CD4-positive, alpha-beta T cell treated with Interleukin-15 for 4 hours (primary cell): ENCODE measurements at regions not wholly inside any gene's neighbourhood (a gene's known extent, or its start where the extent isn't known, plus 50 kb on each side); places are given as distances from the start of the nearest gene placed in this dataset.
"Not testable (repeated sequence)": the region's sequence is repeated elsewhere in the genome, so short reads cannot be mapped to it uniquely, and the experiment has no call there.

Experiments
- DNase-seq: peaks from one replicate; pipeline ENCODE4 v3.0.0-alpha.2; 2020; ENCODE audit warnings: low spot score

DNA sequence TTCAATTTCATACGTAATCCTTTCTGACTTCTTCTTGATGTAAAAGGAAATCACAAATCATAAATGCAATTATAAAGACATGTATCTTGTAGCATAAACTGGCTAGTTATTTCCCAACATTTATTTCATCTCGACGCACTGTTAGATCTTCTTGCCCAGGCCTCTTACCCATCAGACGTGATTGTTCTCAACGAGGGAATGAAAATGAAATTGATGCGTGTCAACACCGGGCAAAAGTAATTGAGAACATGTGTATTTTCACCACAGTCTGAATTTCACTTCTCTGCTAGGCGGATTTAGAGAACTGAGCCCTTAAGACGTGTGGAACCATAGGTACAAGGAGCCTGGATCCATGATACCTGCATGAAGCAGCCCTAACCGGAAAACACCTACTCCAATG, 519.7 kb downstream of the KCNT2 start:
- no peak for DNase-seq

DNA sequence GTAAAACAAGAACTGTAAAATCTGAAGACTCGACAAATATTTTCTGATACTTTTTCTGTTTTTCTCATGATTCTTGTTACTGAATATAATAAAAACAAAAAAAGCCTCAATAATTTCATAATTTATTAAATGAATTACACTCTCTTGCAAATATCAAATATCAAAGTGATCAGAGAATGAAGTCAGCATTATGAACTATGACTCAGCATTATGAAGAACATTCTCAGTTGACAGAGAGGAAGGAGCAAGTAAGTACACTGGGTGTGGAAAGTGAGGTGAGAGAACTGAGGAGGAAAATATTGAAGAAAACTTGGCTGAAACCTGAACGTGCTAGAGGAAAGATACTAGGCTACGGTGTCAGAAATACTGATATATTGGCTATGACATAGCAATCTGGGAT, 529.5 kb downstream of the KCNT2 start:
- DNase-seq, result no peak

GRCh38 chr1:196075621-196076020, 532.6 kb downstream of the KCNT2 start:
- DNase-seq, result no peak

GRCh38 chr1:196074182-196074581, 534.1 kb downstream of the KCNT2 start:
- no peak for DNase-seq

DNA sequence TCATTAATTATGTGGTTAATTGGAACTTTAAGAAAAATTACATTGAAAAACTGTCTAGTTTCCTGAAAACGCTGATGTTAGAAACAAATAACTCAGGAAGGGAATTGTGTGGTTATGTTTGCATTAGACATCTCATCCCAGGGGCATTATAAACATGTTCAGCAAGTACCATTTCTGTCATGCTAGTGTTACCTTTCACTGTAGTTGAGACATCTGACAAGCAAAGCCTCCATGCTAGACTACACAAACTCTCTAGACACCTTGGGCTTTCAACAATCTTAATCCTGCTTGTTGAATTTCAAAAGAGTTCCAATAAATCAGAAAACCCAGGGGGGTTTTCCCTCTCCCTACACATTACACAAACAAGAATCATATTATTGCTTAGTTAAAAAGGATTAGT, 536.8 kb downstream of the KCNT2 start:
- no peak for DNase-seq

- no peak for DNase-seq
These were observed 537.3 kb downstream of the KCNT2 start for GRCh38 chr1:196070940-196071339.

DNA sequence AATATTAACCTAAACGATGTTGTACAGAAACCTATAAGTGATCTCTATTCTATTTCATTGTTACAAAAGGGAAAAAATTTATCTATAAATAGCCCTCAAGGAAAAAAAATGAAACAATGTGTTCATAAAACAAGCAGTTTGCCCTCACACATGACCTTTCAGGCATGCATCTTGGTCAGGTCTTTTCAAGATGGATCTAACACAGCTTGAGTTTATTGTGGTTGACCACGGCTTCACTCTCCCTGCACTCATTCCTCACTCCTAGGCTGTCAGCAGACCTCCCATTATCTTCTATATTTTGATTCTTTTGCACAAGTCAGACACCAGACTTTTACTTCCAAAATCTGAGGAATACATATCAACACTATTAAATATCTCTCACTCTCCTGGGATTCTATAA, 544.3 kb downstream of the KCNT2 start:
- DNase-seq, result no peak

GRCh38 chr1:196063294-196063693, 544.9 kb downstream of the KCNT2 start:
- no peak for DNase-seq

DNA sequence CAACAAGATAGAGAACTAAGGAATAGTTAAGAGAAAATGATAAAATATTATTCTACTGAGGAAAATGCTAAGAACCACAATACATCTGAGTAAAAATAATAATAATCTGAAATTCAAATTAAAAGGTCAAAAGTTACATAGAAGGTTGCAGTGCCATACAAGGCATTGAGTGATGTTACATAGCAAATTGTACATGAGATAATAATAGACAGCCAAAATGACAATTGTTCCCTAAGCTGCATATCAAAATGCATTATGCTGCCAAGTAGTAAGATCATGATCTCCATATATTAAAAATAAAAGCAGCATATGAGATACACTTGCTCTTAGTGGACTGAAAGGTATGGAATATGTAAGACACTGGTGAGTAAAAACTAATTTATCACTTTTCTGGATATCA, 547.7 kb downstream of the KCNT2 start:
- no peak for DNase-seq

DNA sequence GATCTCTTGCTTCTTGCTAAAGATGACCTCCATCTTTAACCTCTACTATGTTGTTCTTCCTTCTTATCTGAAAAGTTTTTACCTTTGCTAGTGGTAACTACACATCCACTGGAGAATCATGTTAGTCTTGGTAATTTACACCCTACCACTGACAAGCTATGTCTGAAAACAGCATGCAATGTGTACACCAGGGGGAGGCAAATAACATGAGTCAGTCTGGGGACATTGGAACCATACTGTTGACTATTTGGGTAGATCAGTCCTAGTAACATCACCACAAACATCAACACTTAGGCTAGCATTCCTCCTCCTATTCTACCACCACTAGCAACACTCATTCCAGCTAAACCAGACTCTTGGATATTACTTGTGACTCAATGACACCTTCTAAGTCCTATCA, 549.0 kb downstream of the KCNT2 start:
- no peak for DNase-seq

DNA sequence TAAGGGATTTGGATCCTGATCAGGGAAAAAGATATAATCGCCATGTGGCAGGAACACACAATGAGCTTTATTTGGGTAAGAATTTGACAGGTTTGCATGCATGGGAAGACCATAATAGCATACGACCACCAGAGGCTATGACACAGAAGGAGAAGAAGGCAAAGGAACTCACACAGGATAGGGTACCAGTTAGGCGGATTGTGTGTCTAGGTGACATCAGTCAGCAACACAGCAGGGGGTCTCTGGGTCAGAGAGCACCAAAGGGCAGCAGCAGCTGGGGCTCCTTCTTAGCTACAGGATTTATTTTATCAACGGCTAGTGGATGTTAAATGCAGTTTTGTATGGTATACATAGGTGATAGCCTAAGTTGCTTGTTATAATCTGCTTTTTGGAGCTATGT, 551.3 kb downstream of the KCNT2 start:
- no peak for DNase-seq

- no peak for DNase-seq
These were observed 558.8 kb downstream of the KCNT2 start for GRCh38 chr1:196049407-196049806.

- DNase-seq, result no peak
These were observed 565.0 kb downstream of the KCNT2 start for GRCh38 chr1:196043268-196043667.

DNA sequence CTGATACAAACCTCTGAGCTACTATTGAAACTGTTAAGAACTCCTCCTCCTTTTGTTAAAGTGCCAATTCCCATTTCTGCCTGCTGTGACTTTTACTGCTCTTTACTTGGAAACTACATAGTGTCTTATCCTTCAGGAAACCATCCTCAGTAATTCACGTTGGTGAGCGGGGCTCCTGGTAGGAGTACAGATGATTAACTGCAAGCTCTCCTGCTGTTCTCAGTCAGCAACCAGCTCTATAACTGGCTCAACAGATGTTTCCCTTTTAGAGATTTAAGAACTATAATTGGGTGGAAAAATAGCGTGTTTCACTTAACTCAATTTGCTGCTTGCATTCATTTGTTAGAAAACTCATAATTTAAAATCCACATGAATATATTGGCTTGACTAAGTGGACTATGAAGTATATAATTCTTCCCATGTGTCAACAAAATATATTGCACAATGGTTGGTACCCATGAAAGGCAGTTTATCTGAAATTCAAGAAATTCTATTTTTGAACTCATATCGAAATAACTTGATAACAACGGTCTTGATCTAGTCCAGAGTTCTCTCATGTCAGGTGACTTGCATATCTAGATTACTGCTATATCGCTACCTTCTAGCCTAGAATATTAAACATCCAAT, 574.0 kb downstream of the KCNT2 start:
- DNase-seq, result no peak

DNA sequence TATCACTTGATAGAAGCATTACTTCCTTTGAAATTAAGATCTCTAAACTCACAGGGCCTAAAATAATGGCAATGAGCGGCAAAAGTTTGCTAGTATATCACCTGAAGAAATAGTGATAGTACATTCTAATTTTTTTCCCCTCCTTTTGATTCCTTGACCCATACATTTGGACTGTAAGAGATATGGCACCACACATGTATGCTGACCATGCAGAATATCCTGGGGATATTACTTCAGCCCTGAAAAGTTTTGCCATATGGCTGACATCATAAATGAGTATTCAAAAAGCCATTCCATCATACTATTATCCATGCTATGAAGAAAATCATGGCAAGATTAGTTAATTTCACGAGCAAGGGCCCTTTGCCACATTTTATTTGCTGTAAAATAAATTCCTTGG, 576.9 kb downstream of the KCNT2 start:
- not testable (repeated sequence) for DNase-seq

GRCh38 chr1:196030455-196030854, 577.8 kb downstream of the KCNT2 start:
- no peak for DNase-seq

DNA sequence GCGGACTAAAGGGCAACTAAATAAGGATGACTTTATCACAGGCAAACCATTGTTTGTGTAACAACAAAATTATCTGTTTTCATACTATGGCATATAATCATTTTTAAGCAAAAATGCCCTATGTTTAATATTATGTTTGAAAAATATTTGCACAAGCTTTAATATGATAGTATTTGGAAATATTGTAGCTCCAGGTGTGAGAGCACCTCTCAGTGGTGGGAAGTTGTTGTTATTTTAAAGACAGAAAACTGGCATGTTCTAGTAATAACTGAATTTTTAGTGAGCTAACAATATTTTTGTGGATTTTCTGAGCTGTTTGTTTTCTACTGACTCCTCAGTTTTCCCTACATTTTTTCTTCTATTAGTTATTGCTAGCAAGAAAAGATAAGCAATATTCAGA, 578.8 kb downstream of the KCNT2 start:
- no peak for DNase-seq

- no peak for DNase-seq
These were observed 581.1 kb downstream of the KCNT2 start for GRCh38 chr1:196027127-196027526.

DNA sequence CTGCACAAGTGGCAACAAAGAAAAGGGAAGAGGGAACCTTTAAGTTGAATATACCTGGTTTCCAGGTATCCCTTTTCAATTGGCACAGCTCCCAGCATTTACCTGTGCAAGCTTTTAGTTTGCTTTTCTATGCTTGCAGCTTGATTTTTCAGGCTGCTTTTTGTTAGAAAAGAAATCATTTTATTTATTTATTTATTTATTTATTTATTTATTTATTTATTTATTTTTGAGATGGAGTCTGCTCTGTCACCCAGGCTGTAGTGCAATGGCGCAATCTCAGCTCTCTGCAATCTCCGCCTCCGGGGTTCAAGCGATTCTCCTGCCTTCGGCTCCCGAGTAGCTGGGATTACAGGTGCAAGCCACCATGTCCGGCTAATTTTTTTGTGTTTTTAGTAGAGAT, 587.1 kb downstream of the KCNT2 start:
- not testable (repeated sequence) for DNase-seq

- no peak for DNase-seq
These were observed 598.9 kb downstream of the KCNT2 start for GRCh38 chr1:196009362-196009761.

DNA sequence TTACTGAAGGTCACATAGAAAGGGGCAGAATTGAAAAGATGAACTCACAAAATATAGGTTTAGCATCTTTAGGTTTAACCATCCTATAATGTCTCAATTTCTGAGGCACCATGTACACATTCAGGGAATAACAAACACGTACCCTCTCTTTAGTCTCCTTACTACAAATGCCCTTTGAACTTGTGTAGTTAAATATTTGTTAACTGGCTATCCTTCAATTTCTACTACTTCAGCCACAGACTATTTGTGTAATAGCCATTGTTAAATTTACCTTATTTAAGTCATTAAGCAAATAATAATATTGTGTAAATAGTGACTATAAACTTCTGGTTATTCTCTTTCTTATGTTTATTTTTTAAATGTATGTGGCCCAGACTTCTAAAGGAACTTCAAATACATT, 600.5 kb downstream of the KCNT2 start:
- no peak for DNase-seq

DNA sequence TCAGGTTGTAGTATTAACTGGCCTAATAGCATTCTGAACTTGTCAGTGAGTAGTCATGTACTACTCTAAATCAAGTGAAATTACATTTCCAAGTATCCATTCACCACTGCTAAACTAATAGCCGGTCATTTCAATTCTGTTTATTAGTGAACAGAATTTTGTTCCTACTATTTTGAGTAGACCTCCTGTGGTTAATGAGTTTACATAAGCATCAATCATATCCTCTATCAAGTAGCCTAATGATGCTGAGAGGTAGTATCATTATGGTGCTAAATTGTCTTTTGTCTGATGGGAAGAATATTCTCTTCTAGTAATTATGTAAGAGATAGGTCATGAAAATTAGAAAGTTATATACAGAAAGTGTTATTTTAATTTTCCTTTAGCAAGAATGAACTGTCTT, 602.8 kb downstream of the KCNT2 start:
- no peak for DNase-seq

DNA sequence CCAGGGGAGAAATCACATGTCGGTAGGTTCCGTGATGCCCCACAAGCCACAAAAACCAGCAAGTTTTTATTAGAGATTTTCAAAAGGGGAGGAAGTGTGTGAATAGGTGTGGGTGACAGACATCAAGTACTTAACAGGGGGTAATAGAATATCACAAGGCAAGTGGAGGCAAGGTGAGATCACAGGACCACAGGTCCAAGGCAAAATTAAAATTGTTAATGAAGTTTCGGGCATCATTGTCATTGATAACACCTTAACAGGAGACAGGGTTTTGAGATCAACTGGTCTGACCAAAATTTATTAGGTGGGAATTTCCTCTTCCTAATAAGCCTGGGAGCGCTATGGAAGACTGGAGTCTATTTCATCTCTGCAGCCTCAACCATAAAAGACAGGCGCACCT, 603.9 kb downstream of the KCNT2 start:
- not testable (repeated sequence) for DNase-seq

DNA sequence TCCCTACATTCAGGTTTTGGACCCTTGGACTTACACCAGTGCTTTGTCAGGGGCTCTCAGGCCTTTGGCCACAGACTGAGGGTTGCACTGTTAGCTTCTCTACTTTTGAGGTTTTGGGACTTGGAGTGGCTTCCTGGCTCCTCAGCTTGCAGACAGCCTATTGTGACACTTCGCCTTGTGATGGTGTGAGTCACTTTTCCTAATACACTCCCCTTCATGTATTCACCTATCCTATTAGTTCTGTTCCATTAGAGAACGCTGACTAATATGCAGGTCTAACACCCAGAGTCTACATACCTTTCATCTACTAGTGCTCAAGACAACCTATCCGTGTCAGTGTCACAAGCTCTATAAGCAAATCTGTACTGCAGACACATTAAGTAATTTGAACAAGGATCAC, 605.3 kb downstream of the KCNT2 start:
- DNase-seq, result no peak

- DNase-seq, result not testable (repeated sequence)
These were observed 605.9 kb downstream of the KCNT2 start for GRCh38 chr1:196002296-196002695.
